ENCODE measurements at regions not wholly inside any gene's neighbourhood (a gene's known extent, or its start where the extent isn't known, plus 50 kb on each side); places are given as distances from the start of the nearest gene placed in this dataset.

GRCh38 chr12:41778934-41779333 is 365.7 kb downstream of the GXYLT1 start:
- ATAC-seq (no peak), DNase-seq (ENCODE audit: low spot score) (no peak)

- ATAC-seq (no peak), DNase-seq (ENCODE audit: low spot score) (no peak)
Observed at GRCh38 chr12:41777064-41777790, 367.4 kb downstream of the GXYLT1 start.

- no peak for ATAC-seq
- no peak for DNase-seq (ENCODE audit: low spot score)
Observed at GRCh38 chr12:41772478-41772877, 372.2 kb downstream of the GXYLT1 start.

GRCh38 chr12:41769810-41770209 is 374.9 kb downstream of the GXYLT1 start:
- no peak for ATAC-seq
- DNase-seq (ENCODE audit: low spot score): no peak

GRCh38 chr12:41768456-41768855 is 376.2 kb downstream of the GXYLT1 start:
- DNase-seq (ENCODE audit: low spot score): no peak
- ATAC-seq: no peak

- DNase-seq (ENCODE audit: low spot score) (no peak), ATAC-seq (no peak)
Observed at GRCh38 chr12:41762691-41763090, 382.0 kb downstream of the GXYLT1 start.

- DNase-seq (ENCODE audit: low spot score): no peak
- ATAC-seq: no peak
Observed at GRCh38 chr12:41745593-41745992, 399.1 kb downstream of the GXYLT1 start.

GRCh38 chr12:41743835-41744234 is 400.8 kb downstream of the GXYLT1 start:
- ATAC-seq: no peak
- no peak for DNase-seq (ENCODE audit: low spot score)

- ATAC-seq (no peak), DNase-seq (ENCODE audit: low spot score) (no peak)
Observed at GRCh38 chr12:41739066-41739465, 405.6 kb downstream of the GXYLT1 start.

- DNase-seq (ENCODE audit: low spot score): no peak
- no peak for ATAC-seq
Observed at GRCh38 chr12:41737423-41737822, 407.3 kb downstream of the GXYLT1 start.

- ATAC-seq: no peak
Observed at GRCh38 chr12:41736436-41736835, 408.2 kb downstream of the GXYLT1 start.

GRCh38 chr12:41731691-41732090 is 413.0 kb downstream of the GXYLT1 start:
- ATAC-seq (no peak), DNase-seq (ENCODE audit: low spot score) (no peak)

More at GRCh38 chr12:41736436-41736835, 408.2 kb downstream of the GXYLT1 start:
- no peak for DNase-seq (ENCODE audit: low spot score)

GRCh38 chr12:41731061-41731460 is 413.6 kb downstream of the GXYLT1 start:
- no peak for DNase-seq (ENCODE audit: low spot score)
- ATAC-seq: no peak

GRCh38 chr12:41724216-41724615 is 420.5 kb downstream of the GXYLT1 start:
- no peak for ATAC-seq

GRCh38 chr12:41719214-41719613 is 425.5 kb downstream of the GXYLT1 start:
- DNase-seq (ENCODE audit: low spot score): no peak
- ATAC-seq: no peak

More at GRCh38 chr12:41724216-41724615, 420.5 kb downstream of the GXYLT1 start:
- no peak for DNase-seq (ENCODE audit: low spot score)

- DNase-seq (ENCODE audit: low spot score) (no peak), ATAC-seq (no peak)
Observed at GRCh38 chr12:41715256-41715655, 429.4 kb downstream of the GXYLT1 start.

GRCh38 chr12:41709463-41710285 is 435.0 kb downstream of the GXYLT1 start:
- ATAC-seq: no peak
- DNase-seq (ENCODE audit: low spot score): no peak

GRCh38 chr12:41709012-41709411 is 435.7 kb downstream of the GXYLT1 start:
- no peak for ATAC-seq
- no peak for DNase-seq (ENCODE audit: low spot score)

- no peak for ATAC-seq
- no peak for DNase-seq (ENCODE audit: low spot score)
Observed at GRCh38 chr12:41706376-41706775, 438.3 kb downstream of the GXYLT1 start.

- DNase-seq (ENCODE audit: low spot score) (no peak), ATAC-seq (no peak)
Observed at GRCh38 chr12:41701943-41702601, 442.6 kb downstream of the GXYLT1 start.

GRCh38 chr12:41700940-41701339 is 443.7 kb downstream of the GXYLT1 start:
- no peak for ATAC-seq
- no peak for DNase-seq (ENCODE audit: low spot score)

GRCh38 chr12:41699658-41700057 is 445.0 kb downstream of the GXYLT1 start:
- DNase-seq (ENCODE audit: low spot score): no peak
- ATAC-seq: no peak

All from left lobe of liver (tissue), 2 donors.